HFFc6 (cell line): ENCODE measurements at regions not wholly inside any gene's neighbourhood (a gene's known extent, or its start where the extent isn't known, plus 50 kb on each side); places are given as distances from the start of the nearest gene placed in this dataset.

Experiments
- DNase-seq: peaks from one replicate; pipeline ENCODE4 v3.0.0-alpha.2; 2018
- H3K27ac Mint-ChIP-seq: 2 replicates; pipeline ENCODE4 v1.8.0; 2020; ENCODE audit warnings: mild to moderate bottlenecking, mixed read lengths
- H3K27me3 Mint-ChIP-seq: 2 replicates; pipeline ENCODE4 v1.8.0; 2021; ENCODE audit warnings: mild to moderate bottlenecking, moderate library complexity, mixed read lengths; ENCODE audit not compliant: insufficient read depth
- H3K36me3 Mint-ChIP-seq: 2 replicates; pipeline ENCODE4 v1.8.0; 2021; ENCODE audit warnings: low read depth, mixed read lengths
- H3K4me1 Mint-ChIP-seq: 2 replicates; pipeline ENCODE4 v1.8.0; 2020; ENCODE audit warnings: low read depth, mixed read lengths
- H3K4me3 Mint-ChIP-seq: 2 replicates; pipeline ENCODE4 v1.8.0; 2020; ENCODE audit warnings: mild to moderate bottlenecking, moderate library complexity, mixed read lengths
- H3K9me3 Mint-ChIP-seq: 2 replicates; pipeline ENCODE4 v1.8.0; 2020; ENCODE audit warnings: mild to moderate bottlenecking, mixed read lengths
- TF ChIP-seq, protein P1 (sequence below): fragments of 200-600 bp; sonication (generic); IDR thresholded peaks from 2 replicates; pipeline ENCODE4 v1.5.0; 2021; ENCODE audit warnings: antibody characterized with exemption, mild to moderate bottlenecking

DNA sequence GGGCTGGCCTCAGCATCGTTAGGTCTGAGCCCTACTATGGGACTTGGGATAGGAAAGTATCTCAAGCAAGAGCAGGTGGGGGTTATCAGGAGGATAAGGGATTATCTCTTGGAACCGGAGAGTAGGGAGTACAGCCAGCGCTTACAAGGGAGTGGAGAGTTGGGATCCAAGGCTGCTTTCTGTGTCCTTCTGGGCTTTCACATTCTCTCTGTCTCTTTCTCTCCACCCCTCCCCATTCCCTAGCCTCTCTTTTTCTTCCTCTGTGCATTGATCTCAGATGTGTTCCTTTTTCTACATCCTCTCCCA lies 170.2 kb downstream of the BUD13 start:
- Mint-ChIP-seq H3K27ac (no peak overlapping the region), H3K9me3 (no peaks in the 10 kb centered on the region), H3K4me3 (no peak overlapping the region), H3K4me1 (0 out of 2 replicates have a peak, but pooled peaks cover 6% of the 10 kb centered on the region), H3K27me3 (peaks cover 2% of the 10 kb centered on the region), H3K36me3 (no peaks in the 10 kb centered on the region)
- no peak for DNase-seq
- TF ChIP-seq, protein P1, sequence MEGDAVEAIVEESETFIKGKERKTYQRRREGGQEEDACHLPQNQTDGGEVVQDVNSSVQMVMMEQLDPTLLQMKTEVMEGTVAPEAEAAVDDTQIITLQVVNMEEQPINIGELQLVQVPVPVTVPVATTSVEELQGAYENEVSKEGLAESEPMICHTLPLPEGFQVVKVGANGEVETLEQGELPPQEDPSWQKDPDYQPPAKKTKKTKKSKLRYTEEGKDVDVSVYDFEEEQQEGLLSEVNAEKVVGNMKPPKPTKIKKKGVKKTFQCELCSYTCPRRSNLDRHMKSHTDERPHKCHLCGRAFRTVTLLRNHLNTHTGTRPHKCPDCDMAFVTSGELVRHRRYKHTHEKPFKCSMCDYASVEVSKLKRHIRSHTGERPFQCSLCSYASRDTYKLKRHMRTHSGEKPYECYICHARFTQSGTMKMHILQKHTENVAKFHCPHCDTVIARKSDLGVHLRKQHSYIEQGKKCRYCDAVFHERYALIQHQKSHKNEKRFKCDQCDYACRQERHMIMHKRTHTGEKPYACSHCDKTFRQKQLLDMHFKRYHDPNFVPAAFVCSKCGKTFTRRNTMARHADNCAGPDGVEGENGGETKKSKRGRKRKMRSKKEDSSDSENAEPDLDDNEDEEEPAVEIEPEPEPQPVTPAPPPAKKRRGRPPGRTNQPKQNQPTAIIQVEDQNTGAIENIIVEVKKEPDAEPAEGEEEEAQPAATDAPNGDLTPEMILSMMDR = no peak

DNA sequence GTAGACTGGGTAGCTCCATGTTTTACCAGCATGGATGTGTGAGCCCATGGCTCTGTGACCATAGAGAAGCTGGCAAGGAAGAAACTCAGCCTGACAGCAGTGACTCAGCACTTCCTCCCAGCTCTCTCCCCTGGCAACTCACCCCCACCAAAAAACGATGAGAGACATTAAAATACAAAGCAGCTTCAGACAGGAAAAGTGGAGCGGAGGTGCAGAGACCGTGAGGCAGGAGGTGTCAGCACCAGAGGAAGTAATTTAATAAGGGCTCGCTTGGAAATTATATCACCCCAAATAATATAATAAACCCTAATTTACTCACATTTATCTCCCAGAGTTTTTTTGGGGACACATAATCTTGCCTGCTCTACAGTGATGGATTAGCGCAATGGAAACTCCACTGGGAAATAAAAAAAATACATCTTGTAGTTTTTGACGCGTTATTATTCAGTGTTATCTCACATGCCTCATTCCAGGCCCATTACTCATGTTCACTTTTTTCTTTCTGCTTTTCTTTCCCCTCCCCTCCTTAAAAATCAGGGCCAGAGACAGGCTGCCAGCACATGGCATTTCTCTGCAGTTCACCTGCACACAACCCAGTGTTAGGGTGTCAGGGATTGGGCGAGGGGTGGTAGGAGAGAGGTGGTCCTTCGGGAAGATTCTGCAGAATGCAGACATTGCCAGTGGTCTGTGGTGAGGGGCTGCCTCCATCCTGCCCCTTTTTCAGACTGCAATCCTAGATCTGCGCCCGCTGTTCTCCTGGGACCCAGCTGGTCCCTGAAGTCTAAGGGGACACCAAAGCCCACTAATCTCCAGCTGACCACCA lies 170.8 kb downstream of the BUD13 start:
- 0 out of 2 replicates have a peak overlapping the region, but pooled peaks have one; percentile 9 for H3K27ac Mint-ChIP-seq
- TF ChIP-seq, protein P1 = no peak
- H3K36me3 Mint-ChIP-seq = no peaks in the 10 kb centered on the region
- no peak for DNase-seq
- H3K4me3 Mint-ChIP-seq = no peak overlapping the region
- H3K4me1 Mint-ChIP-seq = 0 out of 2 replicates have a peak, but pooled peaks cover 6% of the 10 kb centered on the region
- peaks cover 2% of the 10 kb centered on the region for H3K27me3 Mint-ChIP-seq
- no peaks in the 10 kb centered on the region for H3K9me3 Mint-ChIP-seq

DNA sequence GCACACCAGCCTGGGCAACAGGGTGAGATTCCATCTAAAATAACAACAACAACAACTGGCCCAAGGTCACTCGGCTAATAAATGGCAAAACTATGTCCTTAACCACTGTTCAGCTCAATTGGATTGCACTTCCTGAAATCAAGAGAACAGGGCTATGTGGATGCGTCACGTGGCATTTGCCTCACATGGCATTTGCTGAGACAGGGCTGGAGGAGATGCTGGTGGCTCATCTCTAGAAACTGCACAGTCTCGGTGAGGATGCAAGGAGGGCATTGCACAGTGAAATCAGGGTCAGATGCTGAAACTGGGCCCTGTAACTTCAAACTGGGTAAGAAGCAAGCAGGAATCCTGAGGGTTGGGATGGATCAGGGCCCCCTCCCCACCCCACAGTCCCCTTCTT lies 171.9 kb downstream of the BUD13 start:
- Mint-ChIP-seq H3K27me3 (peaks cover 2% of the 10 kb centered on the region), H3K27ac (no peak overlapping the region), H3K4me1 (0 out of 2 replicates have a peak, but pooled peaks cover 6% of the 10 kb centered on the region), H3K9me3 (no peaks in the 10 kb centered on the region), H3K4me3 (no peak overlapping the region), H3K36me3 (no peaks in the 10 kb centered on the region)
- TF ChIP-seq, protein P1 = no peak
- peak; percentile 24 for DNase-seq

DNA sequence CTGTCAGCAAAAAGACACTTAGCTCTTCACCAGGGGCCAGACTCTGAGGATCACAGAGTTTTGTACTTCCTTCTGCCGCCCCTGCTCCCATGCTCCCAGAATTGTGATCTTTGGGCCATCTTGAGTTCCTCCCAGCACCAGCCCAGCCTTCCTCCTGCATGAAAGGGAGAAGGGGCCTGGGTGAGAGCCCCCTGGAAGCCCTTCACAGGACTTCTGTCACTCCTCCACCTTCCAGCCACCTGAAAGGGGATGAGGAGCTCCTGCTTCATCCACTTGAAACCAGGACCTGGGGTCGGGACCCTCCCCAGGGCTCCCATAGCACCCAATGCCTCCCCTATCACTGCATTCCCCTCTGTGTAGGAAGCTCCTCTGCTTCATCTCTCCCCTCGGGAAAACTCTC lies 174.2 kb downstream of the BUD13 start:
- no peak for DNase-seq
- Mint-ChIP-seq H3K9me3 (no peaks in the 10 kb centered on the region), H3K36me3 (no peaks in the 10 kb centered on the region), H3K27me3 (peaks cover 2% of the 10 kb centered on the region), H3K27ac (no peak overlapping the region), H3K4me3 (no peak overlapping the region), H3K4me1 (0 out of 2 replicates have a peak, but pooled peaks cover 6% of the 10 kb centered on the region)
- TF ChIP-seq, protein P1 = no peak

DNA sequence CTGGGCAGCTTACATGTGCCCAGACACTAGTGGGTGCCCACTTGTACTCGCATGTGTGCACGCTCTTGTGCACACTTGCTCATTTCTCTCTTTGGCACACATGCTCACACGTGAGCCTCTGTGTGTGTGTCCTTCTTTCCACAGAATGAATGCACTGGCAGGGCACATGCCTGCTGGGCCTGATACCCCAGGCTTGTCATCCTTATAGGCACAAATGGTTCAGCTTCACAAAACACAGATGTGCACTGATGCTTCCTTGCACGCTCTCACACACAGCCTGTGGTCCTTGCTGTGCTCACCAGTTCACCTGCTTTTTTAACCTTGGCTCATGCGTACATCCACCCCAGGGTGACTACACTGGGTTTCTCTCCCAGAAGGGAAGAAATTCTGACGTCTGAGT lies 174.8 kb downstream of the BUD13 start:
- TF ChIP-seq, protein P1 = no peak
- no peaks in the 10 kb centered on the region for H3K36me3 Mint-ChIP-seq
- H3K4me1 Mint-ChIP-seq = 0 out of 2 replicates have a peak, but pooled peaks cover 6% of the 10 kb centered on the region
- H3K27ac Mint-ChIP-seq = no peak overlapping the region
- no peak overlapping the region for H3K4me3 Mint-ChIP-seq
- H3K9me3 Mint-ChIP-seq = no peaks in the 10 kb centered on the region
- DNase-seq = no peak
- H3K27me3 Mint-ChIP-seq = peaks cover 2% of the 10 kb centered on the region
